Inflammatory macrophage treated with lipopolysaccharide for 4 hours (primary cell): ENCODE measurements at regions not wholly inside any gene's neighbourhood (a gene's known extent, or its start where the extent isn't known, plus 50 kb on each side); places are given as distances from the start of the nearest gene placed in this dataset.

ENCODE experiments used
- DNase-seq: peaks from one replicate; pipeline ENCODE4 v3.0.0-alpha.2; 2020

DNA sequence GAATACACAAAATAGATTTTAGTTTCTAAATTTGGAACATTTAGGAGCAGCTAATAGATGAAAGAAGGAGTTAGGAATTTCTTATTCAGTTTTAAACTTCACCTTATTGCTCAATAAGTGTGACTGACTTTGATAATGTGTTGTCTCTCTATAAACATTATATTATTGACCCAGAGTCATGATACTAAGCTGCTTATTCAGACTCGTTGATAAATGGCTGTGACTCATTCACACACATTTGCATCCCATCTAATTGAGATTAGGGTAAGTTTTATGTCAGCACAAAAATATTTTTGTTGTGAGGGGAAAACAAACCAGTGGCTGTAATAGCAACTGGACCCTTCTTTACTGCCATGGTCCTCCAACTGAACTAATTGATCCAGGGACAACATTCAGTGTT lies 137.6 kb downstream of the GOLIM4 start:
- DNase-seq, result no peak

DNA sequence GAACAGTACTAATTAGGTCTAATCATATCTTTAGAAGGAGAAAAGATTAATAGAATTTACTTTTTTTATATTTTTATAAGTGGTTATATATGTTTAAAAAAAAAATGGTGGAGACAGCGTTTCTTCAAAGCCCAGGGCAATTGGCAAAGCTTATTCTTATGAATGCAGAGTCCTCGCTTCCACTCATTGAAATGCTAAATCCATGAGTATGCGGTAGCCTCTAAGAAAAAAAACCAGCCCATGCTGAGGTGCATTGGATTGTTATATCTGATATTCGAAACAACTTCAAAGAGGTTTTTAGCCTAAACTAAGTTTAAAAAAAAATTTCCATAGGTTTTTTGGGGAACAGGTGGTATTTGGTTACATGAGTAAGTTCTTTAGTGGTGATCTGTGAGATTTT lies 142.8 kb downstream of the GOLIM4 start:
- DNase-seq, result no peak

DNA sequence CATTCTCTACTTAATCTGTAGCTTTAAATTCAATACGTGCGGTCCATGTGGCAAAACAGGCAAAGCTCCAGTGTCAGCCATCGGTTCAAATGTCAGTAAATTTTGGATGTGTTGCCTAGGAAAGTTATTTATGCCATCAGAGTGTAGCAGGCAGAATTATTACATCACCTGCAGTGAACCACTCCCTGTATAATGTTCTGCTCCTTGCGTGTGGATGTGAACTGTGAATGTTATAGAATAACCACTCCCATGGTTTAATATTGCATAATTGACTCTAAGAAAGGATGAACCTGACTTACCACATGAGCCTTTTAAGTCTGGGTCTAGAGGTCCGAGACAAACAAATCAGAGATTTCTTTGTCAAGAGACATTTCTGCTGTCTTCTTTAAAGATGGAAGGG lies 145.5 kb downstream of the GOLIM4 start:
- no peak for DNase-seq

DNA sequence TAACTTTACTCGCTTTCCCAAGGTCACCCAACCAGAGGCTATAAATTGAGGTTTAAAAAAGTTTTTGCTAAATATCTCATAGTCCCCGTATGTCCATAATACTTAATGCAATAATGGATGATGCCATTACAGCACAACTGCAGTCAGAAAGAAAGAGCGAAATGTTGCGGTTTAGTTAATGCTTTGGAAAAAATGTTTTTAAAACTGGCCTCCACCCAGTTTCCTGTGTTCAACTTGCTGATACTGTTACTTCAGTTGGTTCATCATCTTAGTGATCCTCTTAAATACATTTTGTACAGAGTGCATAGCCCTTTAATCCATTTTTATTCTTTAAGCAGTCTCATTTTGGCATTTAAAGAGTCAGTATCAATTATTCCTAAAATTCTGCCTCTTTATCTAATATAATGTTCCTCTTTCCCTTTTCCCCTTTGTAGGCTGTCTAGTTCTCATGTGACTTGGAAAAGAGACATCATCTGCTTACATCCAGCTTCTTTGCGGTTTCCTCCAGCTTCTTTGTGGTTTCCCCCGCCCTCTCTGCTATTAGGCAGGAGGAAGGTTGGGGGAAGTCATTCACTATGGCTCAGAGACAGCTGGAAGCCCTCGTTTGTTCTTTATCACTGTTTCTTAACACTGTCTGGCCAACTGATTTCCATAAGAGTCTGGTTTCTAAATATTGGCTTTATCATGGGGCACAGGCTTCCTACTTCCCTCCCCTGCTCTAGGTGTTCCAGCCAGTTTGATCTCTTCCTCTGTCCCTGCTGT lies 154.3 kb downstream of the GOLIM4 start:
- DNase-seq, result peak; percentile 94

DNA sequence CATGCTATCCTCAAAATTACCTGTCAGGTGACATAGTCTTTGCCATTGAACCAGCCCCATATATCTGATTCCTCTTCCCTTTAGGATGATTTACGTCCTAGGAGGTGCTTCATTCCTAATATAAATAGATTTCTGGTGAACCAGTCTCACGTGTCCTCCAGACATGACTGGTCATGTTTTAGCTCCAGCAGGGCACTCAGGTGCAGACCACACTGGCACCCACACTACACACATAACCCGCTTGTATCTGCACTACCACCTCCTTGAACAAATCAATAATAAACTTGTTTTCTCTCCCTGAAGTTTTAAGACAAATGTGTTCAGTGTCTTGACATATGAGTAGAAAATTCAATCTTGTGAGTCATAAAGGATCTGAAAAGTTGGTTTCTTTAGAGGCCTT lies 155.5 kb downstream of the GOLIM4 start:
- DNase-seq, result no peak

DNA sequence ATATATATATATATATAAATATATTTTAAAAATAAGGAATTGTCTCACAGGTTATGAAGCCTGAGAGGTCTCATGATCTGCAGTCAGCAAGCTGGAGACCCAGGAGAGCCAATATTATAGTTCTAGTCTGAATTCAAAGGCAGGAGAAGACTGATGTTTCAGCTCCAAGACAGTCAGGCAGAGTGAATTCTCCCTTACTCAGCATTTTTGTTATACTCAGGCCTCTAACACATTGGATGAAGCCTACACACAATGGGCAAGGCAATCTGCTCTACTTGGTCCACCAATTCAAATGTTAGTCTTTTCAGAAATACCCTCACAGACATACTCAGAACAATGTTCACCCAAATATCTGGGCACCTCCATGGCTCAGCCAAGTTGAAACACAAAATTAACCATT lies 157.2 kb downstream of the GOLIM4 start:
- no peak for DNase-seq

DNA sequence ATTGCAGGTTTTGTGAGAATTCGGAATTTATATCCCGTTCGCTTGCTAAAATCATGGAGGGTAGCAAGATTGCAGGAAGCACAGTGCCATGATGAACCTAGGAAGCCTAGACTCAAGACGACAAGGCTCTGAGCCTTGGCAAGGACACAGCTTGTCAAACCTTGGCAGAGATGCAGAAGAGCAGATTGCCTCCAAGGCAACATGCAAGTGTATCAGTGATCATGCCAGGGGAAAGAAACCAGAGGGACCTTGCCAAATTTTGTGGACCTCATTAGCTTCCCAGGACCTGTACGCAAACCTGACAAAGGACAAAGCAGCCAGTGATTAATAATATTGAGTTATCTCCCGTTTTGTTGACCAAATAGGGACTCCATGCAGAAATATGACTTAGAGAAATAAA lies 159.7 kb downstream of the GOLIM4 start:
- no peak for DNase-seq

DNA sequence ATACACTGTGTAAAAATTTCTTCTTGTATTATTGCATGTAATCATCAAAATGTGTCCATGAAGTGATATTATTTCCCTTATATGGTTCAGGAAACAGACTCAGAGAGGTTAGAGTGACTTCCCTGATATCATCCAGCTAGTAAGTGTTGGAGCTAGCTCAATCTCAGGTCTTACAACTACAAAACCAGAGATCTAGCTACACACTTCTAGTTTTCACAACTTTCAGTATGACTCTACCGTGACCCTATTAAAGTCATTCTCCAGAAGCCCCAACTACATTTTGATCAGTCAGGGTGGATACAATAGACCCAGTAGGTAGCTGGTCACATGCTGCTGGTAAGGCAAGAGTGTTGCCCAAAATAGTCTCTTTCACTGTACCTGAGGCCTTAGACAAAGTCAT lies 165.3 kb downstream of the GOLIM4 start:
- no peak for DNase-seq

DNA sequence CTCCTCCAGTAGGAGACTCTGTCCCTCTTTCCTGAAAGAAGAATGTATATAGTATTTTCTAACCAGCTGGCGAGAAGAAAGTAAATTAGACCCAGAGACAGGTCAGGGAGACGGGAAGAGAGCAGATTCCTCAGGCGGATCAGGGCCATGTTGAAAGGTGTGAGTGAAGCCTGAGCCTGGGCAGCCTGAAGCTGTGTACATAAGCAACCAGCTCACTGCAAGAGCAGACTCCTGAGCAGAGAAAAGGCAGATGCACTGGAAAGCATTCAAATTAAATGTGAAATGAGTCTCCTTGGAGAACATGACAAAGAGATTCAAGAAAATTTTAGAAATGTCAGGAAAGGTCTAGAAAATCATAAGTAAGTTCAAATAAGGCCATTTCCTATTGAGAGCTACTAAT lies 165.8 kb downstream of the GOLIM4 start:
- no peak for DNase-seq

DNA sequence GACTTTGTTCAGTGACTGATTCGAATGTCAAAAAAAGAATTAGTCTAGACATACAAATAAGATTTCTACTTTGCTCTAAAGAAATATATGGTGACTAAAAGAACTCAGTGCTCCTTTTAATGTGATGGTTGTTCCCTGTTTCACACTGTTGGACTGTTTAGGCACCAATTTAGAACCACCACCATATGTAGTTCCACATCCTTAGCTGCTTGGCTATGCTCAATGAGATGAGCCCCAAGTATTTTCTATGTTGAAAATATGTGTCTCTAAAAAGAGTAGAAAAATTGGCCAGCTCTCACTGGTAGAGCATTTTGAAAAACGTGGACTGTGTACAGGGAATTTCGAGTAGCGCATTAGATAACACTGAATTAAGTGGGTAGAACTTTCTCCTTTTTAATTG lies 167.3 kb downstream of the GOLIM4 start:
- no peak for DNase-seq

DNA sequence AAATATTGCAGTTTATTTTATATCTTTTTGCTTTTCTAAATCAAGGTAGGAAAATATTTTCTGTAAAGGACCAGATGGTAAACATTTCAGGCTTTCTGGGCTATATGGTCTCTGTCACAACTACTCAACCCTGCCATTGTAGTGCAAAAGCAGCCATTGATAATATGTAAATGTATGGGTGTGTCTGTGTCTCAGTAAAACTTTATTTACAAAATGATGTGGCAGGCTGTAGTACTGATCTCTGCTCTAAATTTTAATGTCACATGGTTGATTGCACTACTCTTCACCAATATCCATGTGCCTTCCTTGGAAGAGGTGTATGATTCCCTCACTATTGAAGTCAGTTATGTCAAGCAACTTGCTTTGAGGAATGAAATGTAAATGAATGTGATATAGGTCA lies 175.0 kb downstream of the GOLIM4 start:
- DNase-seq, result no peak

DNA sequence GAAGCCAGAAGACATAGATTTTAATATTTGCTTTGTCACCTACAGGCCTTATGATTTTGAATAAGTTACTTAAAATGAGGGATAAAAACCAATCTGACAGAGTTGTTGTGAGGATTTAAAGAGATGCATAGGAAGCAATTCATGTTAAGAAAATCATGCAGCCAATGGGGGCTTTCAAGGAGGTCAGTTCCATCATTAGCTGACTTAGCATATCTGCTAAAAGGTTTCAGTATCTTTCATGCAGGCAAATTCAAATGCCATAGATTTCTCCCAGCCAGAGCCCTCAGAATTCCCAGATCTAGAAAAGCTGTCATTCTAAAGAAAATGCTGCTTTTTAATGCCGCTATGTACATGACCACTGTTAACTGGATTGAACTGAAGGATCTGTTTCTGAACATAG lies 176.1 kb downstream of the GOLIM4 start:
- DNase-seq, result no peak

DNA sequence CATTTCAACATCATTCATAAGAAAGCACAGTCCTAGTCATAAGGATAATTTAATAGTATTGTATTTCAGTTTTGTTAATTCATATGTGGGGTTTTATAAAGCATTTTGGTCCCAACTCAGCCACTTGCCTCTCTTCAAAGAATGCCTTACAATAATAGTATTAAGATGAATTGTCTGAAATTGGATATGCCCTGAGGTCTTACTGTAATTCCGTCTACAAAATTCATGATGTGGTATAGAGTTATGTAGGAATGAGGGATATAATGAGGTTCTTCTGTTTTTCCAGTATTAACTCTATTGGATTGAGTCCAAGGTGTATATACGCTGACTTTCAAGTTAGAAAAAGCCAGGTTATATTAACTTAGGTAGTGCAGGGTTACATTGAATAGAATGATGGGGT lies 177.0 kb downstream of the GOLIM4 start:
- no peak for DNase-seq

DNA sequence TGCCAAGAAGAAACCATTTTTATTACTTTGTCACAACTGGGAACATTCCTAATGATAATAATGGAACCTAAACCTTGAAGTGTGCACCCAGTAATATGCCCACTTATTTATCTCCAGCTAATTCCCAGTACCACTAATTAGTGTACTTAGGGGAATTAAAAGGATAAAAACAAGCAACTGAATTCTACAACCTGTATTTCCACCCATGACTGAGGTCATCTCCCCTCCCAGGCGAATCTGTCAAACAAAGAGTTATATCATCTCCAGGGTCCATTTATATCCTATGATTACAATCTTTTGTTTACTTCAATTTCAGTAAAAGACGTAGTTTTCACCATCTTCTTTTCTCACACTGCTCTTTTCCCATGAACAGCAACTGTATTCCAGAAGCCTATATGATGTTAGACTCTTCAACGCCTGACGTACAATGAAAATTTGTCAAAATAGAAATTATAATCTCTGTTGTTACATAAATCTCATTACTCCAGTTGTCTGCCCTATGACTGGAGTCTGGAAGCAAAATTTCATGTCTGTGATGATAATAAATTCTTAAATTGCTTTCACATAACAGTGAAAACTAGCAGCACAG lies 177.6 kb downstream of the GOLIM4 start:
- DNase-seq, result no peak

DNA sequence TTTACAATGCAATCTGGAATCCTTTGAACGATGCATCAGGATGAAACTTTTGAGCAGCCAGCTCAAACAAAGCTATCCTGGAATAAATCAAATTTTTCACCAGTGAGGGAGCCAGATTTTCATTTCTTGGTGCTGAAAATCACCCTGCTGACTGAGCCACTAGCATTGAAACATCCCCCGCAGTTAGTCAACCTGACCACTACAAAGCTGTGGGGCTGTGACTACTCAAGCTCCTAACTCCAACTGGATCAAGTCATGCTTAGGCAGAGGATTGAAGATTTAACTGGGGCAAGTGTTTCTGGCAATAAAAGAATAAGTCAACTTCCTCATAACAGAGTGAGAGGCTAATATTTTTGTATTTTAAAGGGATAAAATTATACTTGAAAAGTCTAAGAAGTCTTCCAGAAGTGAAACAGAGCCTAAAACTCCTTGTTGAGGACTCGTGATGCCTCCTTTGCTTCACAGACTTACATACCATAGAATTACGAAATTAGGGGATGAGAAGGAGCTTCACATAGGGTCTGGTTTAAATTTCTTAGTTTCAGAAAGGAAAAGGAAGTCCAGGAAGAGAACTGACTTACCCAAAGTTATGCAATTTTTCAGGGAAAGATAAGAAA lies 177.8 kb downstream of the SERPINI1 start:
- DNase-seq, result peak; percentile 83

DNA sequence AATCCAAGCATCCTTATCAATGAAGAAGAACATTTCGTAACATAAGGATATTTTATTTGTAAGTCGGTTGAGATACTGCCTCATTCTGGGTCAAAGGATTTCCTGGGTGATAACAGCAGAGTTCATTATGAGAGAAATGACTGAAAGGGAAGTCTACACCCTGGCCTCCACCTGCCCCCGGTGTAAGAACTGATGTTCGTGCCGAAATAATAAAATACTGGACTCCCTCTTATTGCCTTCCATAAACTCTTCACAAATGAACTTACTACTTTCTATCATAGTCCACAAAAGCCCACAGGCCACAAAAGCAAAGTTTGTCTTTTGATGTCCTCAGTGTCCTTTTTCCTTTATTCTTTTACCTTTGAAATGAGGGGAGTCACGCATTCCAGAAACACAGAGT lies 174.4 kb downstream of the SERPINI1 start:
- DNase-seq, result no peak

DNA sequence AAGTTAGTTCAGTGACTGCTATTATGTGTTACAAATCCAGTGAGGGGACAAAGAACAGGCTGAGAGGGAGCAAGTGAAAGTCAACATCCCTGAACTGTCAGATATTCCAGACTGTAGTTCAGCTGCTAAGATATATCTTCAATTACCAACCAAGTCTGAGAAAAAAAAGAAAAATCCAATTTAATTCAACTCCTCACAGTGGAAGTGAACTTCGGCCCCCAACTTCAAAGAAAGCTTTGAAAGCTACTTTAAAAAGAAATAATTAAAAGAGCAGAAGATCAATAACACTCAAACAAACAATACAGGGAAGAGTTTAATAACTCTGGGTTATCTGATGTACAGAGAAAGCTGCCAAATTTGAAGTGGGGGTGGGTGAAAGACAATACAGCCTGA lies 174.0 kb downstream of the SERPINI1 start:
- no peak for DNase-seq

DNA sequence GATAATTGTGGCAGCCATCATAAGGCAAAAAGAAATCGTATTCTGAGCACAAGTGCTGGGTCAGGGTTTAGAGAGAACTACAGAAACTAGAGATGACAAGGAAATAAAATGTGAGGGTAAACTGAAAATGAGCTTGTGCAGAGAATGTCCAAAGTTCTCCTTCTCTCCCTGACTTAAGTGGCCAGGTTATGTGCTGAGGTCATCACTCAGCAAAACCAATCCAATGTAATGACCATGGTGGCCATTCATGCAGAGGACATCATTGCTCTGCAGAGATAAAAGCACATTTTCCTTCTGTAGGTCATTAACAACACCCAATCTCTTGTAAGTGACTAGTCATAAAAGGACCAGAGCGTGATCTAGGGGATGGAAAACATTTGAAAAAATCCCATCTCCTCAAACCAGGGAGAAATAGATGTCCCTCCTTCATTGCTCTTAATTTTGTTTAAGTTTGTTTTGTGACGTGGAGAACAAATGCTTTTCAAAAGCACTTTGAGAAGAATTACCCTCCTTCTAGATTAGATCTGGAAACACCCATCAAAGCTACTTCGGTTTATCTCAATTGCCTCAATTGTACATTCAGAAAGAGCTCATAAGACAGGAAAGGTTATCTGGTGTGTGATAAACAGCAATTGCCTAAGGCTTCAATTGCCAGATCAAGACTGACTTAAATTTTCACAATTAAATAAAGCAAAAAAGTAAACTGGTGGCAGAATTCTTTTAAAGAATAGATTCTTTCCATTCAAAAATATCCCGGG lies 173.4 kb downstream of the SERPINI1 start:
- no peak for DNase-seq

DNA sequence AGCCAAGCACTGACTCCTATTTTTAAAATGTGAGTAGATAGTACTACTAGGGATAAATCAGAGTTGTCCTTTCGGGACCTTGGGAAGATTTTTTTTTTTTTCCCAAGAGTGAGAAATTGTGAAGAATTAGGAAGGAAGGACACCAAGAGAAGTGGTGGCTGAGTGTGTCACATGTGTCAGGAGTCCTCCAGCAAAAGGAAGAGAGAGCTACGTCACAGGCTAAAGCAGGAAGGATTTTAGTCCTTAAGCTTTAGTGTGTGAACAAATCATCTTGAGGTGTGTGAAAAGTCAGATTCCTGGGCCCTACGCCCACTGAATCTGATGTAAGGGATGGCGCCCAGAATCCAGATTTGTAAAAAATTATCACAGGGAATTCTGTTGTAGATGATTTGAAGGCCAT lies 172.7 kb downstream of the SERPINI1 start:
- no peak for DNase-seq

DNA sequence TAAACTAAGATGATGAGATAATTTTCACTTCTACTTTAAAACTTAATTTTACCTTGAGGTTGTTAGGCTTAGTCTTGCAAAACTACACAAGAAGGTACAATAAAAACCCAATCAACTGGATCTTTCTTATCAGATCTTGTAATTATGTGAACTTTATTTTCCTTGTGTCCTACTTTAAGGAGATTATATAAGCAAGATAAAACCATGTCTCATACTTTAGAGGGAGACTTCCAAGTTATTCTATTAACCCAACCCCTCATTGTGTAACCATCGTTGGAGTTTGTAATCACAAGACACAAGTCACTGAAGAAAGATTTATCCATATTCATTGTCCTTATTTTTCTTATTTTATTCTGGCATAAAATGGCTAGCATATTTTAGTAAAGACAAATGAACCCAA lies 165.6 kb downstream of the SERPINI1 start:
- DNase-seq, result no peak

DNA sequence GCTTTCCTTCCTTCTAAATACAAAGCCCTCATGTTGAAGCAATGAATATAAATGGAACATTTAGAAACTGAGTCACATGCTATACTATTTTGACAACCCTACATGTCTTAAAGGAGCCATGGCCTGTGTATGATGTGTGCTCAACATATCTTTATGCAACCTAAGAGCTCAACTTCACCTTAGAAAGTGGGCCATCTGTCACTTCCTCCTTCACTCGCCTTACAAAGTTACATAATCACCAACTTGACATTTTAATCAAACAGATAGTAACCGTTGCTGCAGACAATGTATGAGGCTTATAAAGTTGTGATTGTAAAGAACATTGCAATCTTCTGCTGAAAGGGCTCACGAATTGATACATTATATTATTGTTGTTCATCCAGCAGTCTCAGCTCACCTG lies 163.6 kb downstream of the SERPINI1 start:
- peak; percentile 60 for DNase-seq

DNA sequence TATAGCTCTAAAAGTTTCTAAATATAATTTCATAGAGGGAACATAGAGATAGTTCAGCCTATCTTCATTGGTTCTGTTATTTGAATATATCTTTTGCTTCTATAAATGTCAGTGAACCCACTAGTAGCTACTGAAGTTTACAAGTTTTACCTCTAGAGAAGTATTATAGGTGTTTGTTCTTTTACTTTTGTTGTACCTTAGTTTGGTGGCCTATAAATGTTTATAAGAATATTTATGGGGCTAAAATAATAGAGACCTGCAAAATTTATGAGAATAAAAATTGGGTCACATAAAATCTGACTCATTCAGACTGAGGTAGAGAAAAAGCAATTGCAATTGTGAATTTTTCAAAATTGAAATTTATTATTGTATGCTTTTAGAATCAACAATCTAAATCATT lies 162.6 kb downstream of the SERPINI1 start:
- DNase-seq, result no peak

DNA sequence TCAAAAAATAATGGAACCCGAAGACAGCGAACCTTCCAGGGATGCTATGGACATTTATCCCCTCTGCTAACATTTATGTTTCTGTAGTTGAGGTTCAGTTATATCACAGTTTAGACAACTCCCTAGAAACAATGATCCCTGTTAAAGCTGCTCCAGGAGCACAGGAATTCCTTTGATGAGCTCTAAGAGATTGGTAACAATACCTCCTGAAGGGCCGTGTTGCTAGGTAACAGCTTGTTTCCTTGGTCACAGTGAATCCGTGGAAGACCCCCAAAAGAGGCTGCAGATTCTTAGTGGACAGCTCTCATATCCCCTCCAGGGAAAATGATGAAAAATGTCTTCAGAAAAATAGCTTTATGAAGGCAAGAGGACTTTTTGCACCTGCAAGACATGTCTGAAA lies 160.2 kb downstream of the SERPINI1 start:
- DNase-seq, result no peak

DNA sequence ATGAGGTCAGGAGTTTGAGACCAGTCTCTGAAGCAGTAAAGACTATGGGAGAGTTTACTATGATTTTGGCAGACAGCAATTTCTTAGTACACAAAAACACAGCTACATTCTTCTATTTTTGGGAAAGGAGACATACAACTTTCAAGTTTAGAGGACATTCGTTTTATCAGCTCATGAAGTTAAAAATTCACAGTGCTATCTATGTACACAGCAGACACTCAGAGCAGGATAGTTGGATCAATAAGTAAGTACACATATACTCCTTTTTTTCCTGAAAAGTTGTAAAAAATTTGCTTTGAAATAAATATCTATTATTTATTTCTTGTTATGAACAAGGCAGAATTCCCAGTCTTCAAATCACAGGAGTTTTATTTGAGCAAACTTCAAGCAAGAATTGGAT lies 159.7 kb downstream of the SERPINI1 start:
- no peak for DNase-seq
